Endothelial cell of umbilical vein (primary cell): ENCODE measurements at regions not wholly inside any gene's neighbourhood (a gene's known extent, or its start where the extent isn't known, plus 50 kb on each side); places are given as distances from the start of the nearest gene placed in this dataset.

ENCODE experiments used
- BruUV-seq: library from RNA; stranded (reverse); fragments of 400-500 nt; replicated peaks from 2 replicates; lab custom pipeline; 2021; lab: Mats Ljungman, UMichigan
- CTCF ChIA-PET: fragments of 300-600, 350-600 bp; sonication (Branson Sonifier 250); formaldehyde crosslinking; loops from one replicate; lab custom pipeline; 2021; ENCODE audit warnings: antibody characterized with exemption, inconsistent platforms; lab: Charles Lee
- POLR2A ChIA-PET: fragments of 300-600, 350-600 bp; sonication (Branson Sonifier 250); formaldehyde crosslinking; loops from one replicate; lab custom pipeline; 2021; ENCODE audit warnings: antibody characterized with exemption, inconsistent platforms; lab: Charles Lee
- DNase-seq: peaks from one replicate; pipeline ENCODE4 v3.0.0-alpha.2; 2011; ENCODE audit warnings: low read depth, low spot score
- FAIRE-seq: peaks from 2 replicates; lab custom pipeline; 2011; peaks lifted over from hg19 to GRCh38; lab: Jason Lieb, UNC
- H2AFZ ChIP-seq: 2 replicates; pipeline ENCODE4 v1.6.0; 2012; ENCODE audit warnings: low read depth, low read length, control low read depth, inconsistent platforms
- H3K27ac ChIP-seq: 2 replicates; pipeline ENCODE4 v1.5.1; 2011; ENCODE audit warnings: low read depth, mild to moderate bottlenecking, control low read depth, low read length, moderate library complexity; ENCODE audit not compliant: insufficient read depth
- H3K27me3 ChIP-seq, 2 experiments: 2 replicates each; pipeline versions ENCODE4 v1.6.0 to v1.6.1; 2011; ENCODE audit warnings: low read length in 2 of 2, mixed read lengths in 1 of 2; ENCODE audit not compliant: control insufficient read depth in 2 of 2, insufficient read depth in 2 of 2
- H3K36me3 ChIP-seq, 2 experiments: 2 replicates in 1 of 2; 3 replicates in 1 of 2; pipeline ENCODE4 v1.5.1; 2011; ENCODE audit warnings: low read length in 2 of 2, mild to moderate bottlenecking in 1 of 2, moderate library complexity in 1 of 2; ENCODE audit not compliant: control insufficient read depth in 2 of 2, insufficient read depth in 2 of 2; ENCODE audit errors: extremely low read depth in 1 of 2
- H3K4me1 ChIP-seq: 3 replicates; pipeline ENCODE4 v1.5.1; 2011; ENCODE audit warnings: mild to moderate bottlenecking, low read length; ENCODE audit not compliant: control insufficient read depth, insufficient read depth; ENCODE audit errors: extremely low read depth
- H3K4me2 ChIP-seq: 2 replicates; pipeline ENCODE4 v1.6.1; 2011; ENCODE audit warnings: low read length, control low read depth, mixed read lengths; ENCODE audit not compliant: insufficient read depth
- H3K4me3 ChIP-seq, 3 experiments: fragments of 200-600 bp in 1 of 3; sonication (generic), shearing (Covaris generic) in 1 of 3; replicated peaks in 1 of 3; 2 replicates each; pipeline ENCODE4 v1.5.1; 2011 to 2016; ENCODE audit warnings: control low read depth in 3 of 3, low read length in 3 of 3, mild to moderate bottlenecking in 2 of 3, inconsistent platforms in 1 of 3, low read depth in 1 of 3, moderate library complexity in 1 of 3; ENCODE audit not compliant: insufficient read depth in 1 of 3
- H3K79me2 ChIP-seq: 2 replicates; pipeline ENCODE4 v1.6.0; 2012; ENCODE audit warnings: low read length, inconsistent platforms; ENCODE audit not compliant: control insufficient read depth, insufficient read depth
- H3K9ac ChIP-seq: replicated peaks from 2 replicates; pipeline ENCODE3; 2011; ENCODE audit warnings: low read length, control low read depth; ENCODE audit not compliant: insufficient read depth; ENCODE audit errors: extremely low read depth
- H3K9me1 ChIP-seq: replicated peaks from 3 replicates; pipeline ENCODE4 v1.6.0; 2011; ENCODE audit warnings: mild to moderate bottlenecking, low read length; ENCODE audit not compliant: control insufficient read depth, insufficient read depth; ENCODE audit errors: extremely low read depth
- H3K9me3 ChIP-seq: replicated peaks from 2 replicates; pipeline ENCODE4 v1.5.1; 2012; ENCODE audit warnings: low read length, inconsistent platforms; ENCODE audit not compliant: control insufficient read depth, insufficient read depth
- H4K20me1 ChIP-seq: replicated peaks from 2 replicates; pipeline ENCODE3; 2011; ENCODE audit warnings: mild to moderate bottlenecking, low read length; ENCODE audit not compliant: control insufficient read depth, insufficient read depth; ENCODE audit errors: extremely low read depth
- CTCF ChIP-seq, 2 donors: IDR thresholded peaks; 1 replicate in 1 of 2; 2 replicates in 1 of 2; pipeline ENCODE4 v1.5.1; 2011; ENCODE audit warnings: low read length in 2 of 2, mild to moderate bottlenecking in 2 of 2, moderate library complexity in 2 of 2, control low read depth in 1 of 2, inconsistent platforms in 1 of 2, low read depth in 1 of 2; ENCODE audit not compliant: insufficient read depth in 1 of 2; ENCODE audit errors: extremely low read depth in 1 of 2
- EZH2 ChIP-seq: IDR thresholded peaks from 2 replicates; pipeline ENCODE4 v1.6.1; 2012; ENCODE audit warnings: borderline replicate concordance, low read depth, mild to moderate bottlenecking, moderate library complexity, low read length, inconsistent platforms; ENCODE audit not compliant: severe bottlenecking
- FOS ChIP-seq: IDR thresholded peaks from 2 replicates; pipeline ENCODE4 v1.6.1; 2011; ENCODE audit warnings: mild to moderate bottlenecking, low read length, moderate library complexity, borderline replicate concordance; ENCODE audit not compliant: insufficient read depth
- GATA2 ChIP-seq: IDR thresholded peaks from 2 replicates; pipeline ENCODE4 v1.7.0; 2011; ENCODE audit warnings: low read depth, mild to moderate bottlenecking, moderate library complexity, mixed read lengths, low read length; ENCODE audit not compliant: insufficient read length, insufficient read depth
- JUN ChIP-seq: IDR thresholded peaks from 2 replicates; pipeline ENCODE4 v1.6.1; 2011; ENCODE audit warnings: borderline replicate concordance, low read depth; ENCODE audit not compliant: insufficient read length, insufficient read depth
- MAX ChIP-seq: IDR thresholded peaks from 2 replicates; pipeline ENCODE4 v1.6.1; 2011; ENCODE audit not compliant: insufficient read depth, insufficient read length
- MYC ChIP-seq: IDR thresholded peaks from one replicate; pipeline ENCODE4 v1.6.1; 2011; ENCODE audit warnings: mild to moderate bottlenecking, low read depth, low read length
- POLR2A ChIP-seq: IDR thresholded peaks from 2 replicates; pipeline ENCODE4 v1.6.1; 2012; ENCODE audit warnings: low read depth, mild to moderate bottlenecking, control low read depth, low read length
- POLR2AphosphoS5 ChIP-seq: IDR thresholded peaks from 2 replicates; pipeline ENCODE4 v1.6.1; 2012; ENCODE audit warnings: low read depth, mild to moderate bottlenecking, control low read depth, low read length, moderate library complexity; ENCODE audit not compliant: insufficient read depth
- dilution Hi-C: fragments of 300-500 bp; cut with MboI; formaldehyde crosslinking; loops from one replicate; pipeline ENCODE4 v1.15.0; 2019; ENCODE audit warnings: low sequenced_read_pairs; ENCODE audit not compliant: extremely low pct_ligation_motif_present
- intact Hi-C: fragments of 100-400 bp; cut with micrococcal nuclease; formaldehyde crosslinking; loops from one replicate; pipeline ENCODE4 v1.10.0; 2022

DNA sequence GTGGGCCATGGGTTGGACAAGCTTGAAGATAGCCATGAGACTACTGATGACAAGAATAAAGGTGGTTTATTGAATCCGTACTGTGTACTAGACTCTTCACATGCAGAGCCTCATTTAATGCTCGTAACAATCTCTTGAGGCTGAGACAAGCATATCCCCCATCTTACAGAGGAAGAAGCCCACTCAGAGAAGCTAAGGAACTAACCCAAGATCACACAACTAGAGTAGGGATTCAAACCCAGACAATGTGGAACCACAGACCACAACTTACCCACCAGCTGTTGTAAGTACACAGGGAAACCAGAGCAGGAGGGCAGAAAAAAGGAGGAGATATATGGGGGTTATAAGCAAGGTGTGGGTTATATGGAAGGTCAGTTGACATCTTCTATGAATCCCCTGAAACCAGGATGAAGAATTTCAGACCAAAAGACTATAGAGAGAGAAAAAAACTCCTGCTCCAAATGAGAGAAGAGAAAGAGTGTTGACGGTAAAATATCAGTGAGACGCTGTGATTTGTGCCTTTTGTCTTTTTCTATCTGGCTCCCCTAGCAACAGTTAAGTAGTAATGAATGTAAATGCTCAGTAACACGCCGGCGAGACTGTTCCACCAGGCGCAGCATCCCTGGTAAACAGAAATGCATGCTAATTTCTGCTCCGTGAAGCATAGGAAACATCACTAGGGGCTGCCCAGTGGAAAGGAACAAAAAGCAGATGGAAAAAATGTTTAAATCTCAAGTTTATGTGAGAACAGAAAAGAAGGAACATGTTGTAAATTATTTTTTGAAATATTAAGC is 80.1 kb upstream of the SLC22A16 start:
- Histone ChIP-seq H3K4me1 (no peaks in the 10 kb centered on the region), H3K4me2 (no peak overlapping the region), H4K20me1 (no peaks in the 10 kb centered on the region), H3K27ac (no peak overlapping the region), H2AFZ (no peak overlapping the region), H3K4me3 (no peak overlapping the region), H3K9ac (no peak overlapping the region), H3K9me1 (no peaks in the 10 kb centered on the region), H3K79me2 (no peaks in the 10 kb centered on the region), H3K9me3 (no peaks in the 10 kb centered on the region), H3K27me3 (peaks cover 43 to 56% of the 10 kb centered on the region in 2 experiments), H3K36me3 (no peaks in the 10 kb centered on the region)
- FAIRE-seq = no peak
- POLR2A ChIA-PET = no interaction called here
- TF ChIP-seq JUN (no peak), POLR2A (no peak), CTCF (IDR thresholded peaks at IDR 0.05; ENCODE audit: extremely low read depth in 1 of 2, insufficient read depth in 1 of 2, low read depth in 1 of 2, low read length in 2 of 2) (no peak), MYC (no peak), GATA2 (no peak), MAX (no peak), EZH2 (no peak), FOS (no peak), POLR2AphosphoS5 (no peak)
- intact Hi-C loops (no loop called here), dilution Hi-C loops (no loop called here)
- no peak for DNase-seq
- BruUV-seq = no TSS peak
- CTCF ChIA-PET = no interaction called here
